ENCODE measurements at regions not wholly inside any gene's neighbourhood (a gene's known extent, or its start where the extent isn't known, plus 50 kb on each side); places are given as distances from the start of the nearest gene placed in this dataset.

GRCh38 chr12:9405886-9406563 is 197.8 kb upstream of the PZP start:
- TF ChIP-seq CTCF (conservative IDR thresholded peaks at IDR 0.05; ENCODE audit: low read depth, low read length) (no peak), SMC3 (IDR thresholded peaks at IDR 0.05; ENCODE audit: low read depth, low read length) (no peak), POLR2A (IDR thresholded peaks at IDR 0.05; ENCODE audit: low read depth, low read length) (no peak), MXI1 (IDR thresholded peaks at IDR 0.05; ENCODE audit: borderline replicate concordance, low read depth, low read length) (no peak), BHLHE40 (IDR thresholded peaks at IDR 0.05; ENCODE audit: low read depth, low read length) (no peak)
